Natural killer cell (primary cell): ENCODE measurements at regions not wholly inside any gene's neighbourhood (a gene's known extent, or its start where the extent isn't known, plus 50 kb on each side); places are given as distances from the start of the nearest gene placed in this dataset.
"Not testable (repeated sequence)": the region's sequence is repeated elsewhere in the genome, so short reads cannot be mapped to it uniquely, and the experiment has no call there.

Experiments
- ATAC-seq, 3 donors: fragments of 150-1000 bp in 2 of 3; fragments of 200-7000 bp in 1 of 3; cut with Tn5 transposase; 1 replicate in 1 of 3; 2 replicates in 2 of 3; pipeline ENCODE4 v1.10.0; 2021; ENCODE audit warnings: mild to moderate bottlenecking in 2 of 3, moderate library complexity in 2 of 3
- DNase-seq, 2 donors: peaks; one replicate each; pipeline versions ENCODE4 v3.0.0 to v3.0.0-alpha.2; 2013 to 2021; ENCODE audit warnings: mixed read lengths in 1 of 2
- H3K27ac ChIP-seq: one replicate; pipeline ENCODE4 v1.5.1; 2013; ENCODE audit warnings: mild to moderate bottlenecking, low read length
- H3K27me3 ChIP-seq: one replicate; pipeline ENCODE4 v1.6.1; 2013; ENCODE audit warnings: low read length; ENCODE audit not compliant: control insufficient read depth, insufficient read depth
- H3K36me3 ChIP-seq: one replicate; pipeline ENCODE4 v1.6.1; 2013; ENCODE audit warnings: low read length; ENCODE audit not compliant: control insufficient read depth, insufficient read depth
- H3K4me1 ChIP-seq: one replicate; pipeline ENCODE4 v1.6.1; 2013; ENCODE audit warnings: low read length; ENCODE audit not compliant: control insufficient read depth, insufficient read depth
- H3K4me3 ChIP-seq: one replicate; pipeline ENCODE4 v1.5.1; 2013; ENCODE audit warnings: low read length
- H3K9me3 ChIP-seq: one replicate; pipeline ENCODE4 v1.6.1; 2013; ENCODE audit warnings: low read length; ENCODE audit not compliant: control insufficient read depth, insufficient read depth
- H3K27ac Mint-ChIP-seq, 2 donors: one replicate each; pipeline ENCODE4 v1.8.0; 2022; ENCODE audit warnings: mild to moderate bottlenecking in 2 of 2, mixed read lengths in 2 of 2, moderate library complexity in 1 of 2
- H3K27me3 Mint-ChIP-seq, 2 donors: one replicate each; pipeline ENCODE4 v1.8.0; 2022; ENCODE audit warnings: low read depth in 2 of 2, mixed read lengths in 2 of 2
- H3K36me3 Mint-ChIP-seq: one replicate; pipeline ENCODE4 v1.8.0; 2022; ENCODE audit warnings: mixed read lengths
- H3K4me1 Mint-ChIP-seq, 2 donors: one replicate each; pipeline ENCODE4 v1.8.0; 2022; ENCODE audit warnings: mixed read lengths in 2 of 2
- H3K4me3 Mint-ChIP-seq: one replicate; pipeline ENCODE4 v1.8.0; 2022; ENCODE audit warnings: mild to moderate bottlenecking, moderate library complexity, mixed read lengths
- H3K9me3 Mint-ChIP-seq, 2 donors: one replicate each; pipeline ENCODE4 v1.8.0; 2022; ENCODE audit warnings: mixed read lengths in 2 of 2
- CTCF ChIP-seq: fragments of 200-600 bp; IDR thresholded peaks from one replicate; pipeline ENCODE4 v1.8.0; 2022; ENCODE audit warnings: antibody characterized with exemption
- WGBS: methylation state at CpG from one replicate; pipeline ENCODE4 v1.1.7; 2013; ENCODE audit warnings: missing lambda C conversion rate; ENCODE audit not compliant: insufficient coverage; 5-methylcytosine and 5-hydroxymethylcytosine counted together
- intact Hi-C: fragments of 100-400 bp; cut with micrococcal nuclease; formaldehyde crosslinking; loops from one replicate; pipeline ENCODE4 v1.14.2; 2022

- H3K4me1 ChIP-seq = no peaks in the 10 kb centered on the region
- no peak for TF ChIP-seq CTCF
- Mint-ChIP-seq H3K27me3 (no peaks in the 10 kb centered on the region), H3K9me3 (peaks cover 18 to 26% of the 10 kb centered on the region in 2 donors), H3K36me3 (peaks cover 29% of the 10 kb centered on the region), H3K4me1 (no peaks in the 10 kb centered on the region), H3K27ac (no peak overlapping the region), H3K4me3 (no peak overlapping the region)
- DNase-seq (no peak), ATAC-seq (no peak)
- intact Hi-C loops = no loop called here
- no peak overlapping the region for H3K4me3 ChIP-seq
- H3K9me3 ChIP-seq = peaks cover 57% of the 10 kb centered on the region
- WGBS = 69% methylated on average over 9 of the region's 9 CpGs
- H3K36me3 ChIP-seq = no peaks in the 10 kb centered on the region
- H3K27ac ChIP-seq = no peak overlapping the region
- no peaks in the 10 kb centered on the region for H3K27me3 ChIP-seq
Measured at GRCh38 chr21:9774347-9774746, 747.0 kb upstream of the TPTE start.

GRCh38 chr21:9774901-9775593 is 746.3 kb upstream of the TPTE start:
- intact Hi-C loops = not testable (repeated sequence)

GRCh38 chr21:9775877-9776276 is 745.5 kb upstream of the TPTE start:
- Mint-ChIP-seq H3K9me3 (peaks cover 22 to 33% of the 10 kb centered on the region in 2 donors), H3K36me3 (peaks cover 35% of the 10 kb centered on the region)
- H3K4me1 Mint-ChIP-seq, H3K27ac ChIP-seq, ATAC-seq, H3K4me3 ChIP-seq, H3K4me3 Mint-ChIP-seq, DNase-seq, H3K36me3 ChIP-seq, H3K27ac Mint-ChIP-seq, H3K27me3 Mint-ChIP-seq, H3K27me3 ChIP-seq, H3K4me1 ChIP-seq, intact Hi-C loops: not testable (repeated sequence)
- WGBS = 74% methylated on average over 8 of the region's 8 CpGs
- peaks cover 52% of the 10 kb centered on the region for H3K9me3 ChIP-seq

More at GRCh38 chr21:9774901-9775593, 746.3 kb upstream of the TPTE start:
- not testable (repeated sequence) for H3K4me3 ChIP-seq, H3K27ac ChIP-seq, H3K4me1 ChIP-seq, H3K36me3 ChIP-seq, H3K27me3 ChIP-seq, DNase-seq, H3K4me3 Mint-ChIP-seq, H3K4me1 Mint-ChIP-seq, ATAC-seq, H3K27ac Mint-ChIP-seq, H3K27me3 Mint-ChIP-seq
- Mint-ChIP-seq H3K9me3 (peaks cover 18 to 26% of the 10 kb centered on the region in 2 donors), H3K36me3 (peaks cover 29% of the 10 kb centered on the region)
- WGBS = 72% methylated on average over 10 of the region's 10 CpGs
- H3K9me3 ChIP-seq = peaks cover 56% of the 10 kb centered on the region

GRCh38 chr21:9776286-9777020 is 744.9 kb upstream of the TPTE start:
- 58% methylated on average over 6 of the region's 8 CpGs for WGBS

GRCh38 chr21:9778541-9778940 is 742.8 kb upstream of the TPTE start:
- DNase-seq, H3K27me3 Mint-ChIP-seq, H3K4me1 Mint-ChIP-seq, H3K27me3 ChIP-seq, intact Hi-C loops, H3K4me1 ChIP-seq, H3K36me3 ChIP-seq, H3K27ac Mint-ChIP-seq, H3K27ac ChIP-seq, H3K4me3 ChIP-seq, H3K4me3 Mint-ChIP-seq: not testable (repeated sequence)
- peaks cover 37% of the 10 kb centered on the region for H3K36me3 Mint-ChIP-seq
- ATAC-seq = peak in 1 of 3 donors; percentile 9
- H3K9me3 Mint-ChIP-seq = peaks cover 27 to 43% of the 10 kb centered on the region in 2 donors
- H3K9me3 ChIP-seq = peaks cover 29% of the 10 kb centered on the region
- WGBS = 80% methylated on average over 5 of the region's 5 CpGs

More at GRCh38 chr21:9776286-9777020, 744.9 kb upstream of the TPTE start:
- peaks cover 37% of the 10 kb centered on the region for H3K36me3 Mint-ChIP-seq
- H3K4me1 Mint-ChIP-seq, H3K36me3 ChIP-seq, H3K27ac ChIP-seq, H3K27me3 Mint-ChIP-seq, H3K4me1 ChIP-seq, H3K27ac Mint-ChIP-seq, ATAC-seq, H3K4me3 Mint-ChIP-seq, intact Hi-C loops, H3K4me3 ChIP-seq, H3K27me3 ChIP-seq, DNase-seq: not testable (repeated sequence)
- peaks cover 23 to 34% of the 10 kb centered on the region in 2 donors for H3K9me3 Mint-ChIP-seq
- peaks cover 48% of the 10 kb centered on the region for H3K9me3 ChIP-seq
